ENCODE measurements at regions not wholly inside any gene's neighbourhood (a gene's known extent, or its start where the extent isn't known, plus 50 kb on each side); places are given as distances from the start of the nearest gene placed in this dataset.

- TF ChIP-seq, protein P1, sequence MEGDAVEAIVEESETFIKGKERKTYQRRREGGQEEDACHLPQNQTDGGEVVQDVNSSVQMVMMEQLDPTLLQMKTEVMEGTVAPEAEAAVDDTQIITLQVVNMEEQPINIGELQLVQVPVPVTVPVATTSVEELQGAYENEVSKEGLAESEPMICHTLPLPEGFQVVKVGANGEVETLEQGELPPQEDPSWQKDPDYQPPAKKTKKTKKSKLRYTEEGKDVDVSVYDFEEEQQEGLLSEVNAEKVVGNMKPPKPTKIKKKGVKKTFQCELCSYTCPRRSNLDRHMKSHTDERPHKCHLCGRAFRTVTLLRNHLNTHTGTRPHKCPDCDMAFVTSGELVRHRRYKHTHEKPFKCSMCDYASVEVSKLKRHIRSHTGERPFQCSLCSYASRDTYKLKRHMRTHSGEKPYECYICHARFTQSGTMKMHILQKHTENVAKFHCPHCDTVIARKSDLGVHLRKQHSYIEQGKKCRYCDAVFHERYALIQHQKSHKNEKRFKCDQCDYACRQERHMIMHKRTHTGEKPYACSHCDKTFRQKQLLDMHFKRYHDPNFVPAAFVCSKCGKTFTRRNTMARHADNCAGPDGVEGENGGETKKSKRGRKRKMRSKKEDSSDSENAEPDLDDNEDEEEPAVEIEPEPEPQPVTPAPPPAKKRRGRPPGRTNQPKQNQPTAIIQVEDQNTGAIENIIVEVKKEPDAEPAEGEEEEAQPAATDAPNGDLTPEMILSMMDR (IDR thresholded peaks at IDR 0.05; ENCODE audit: insufficient read depth, low read depth, low read length) = no peak
- no peak for TF ChIP-seq EZH2 (IDR thresholded peaks at IDR 0.05; ENCODE audit: insufficient read depth, low read length)
These were observed 284.8 kb downstream of the THBS2 start for GRCh38 chr6:168968801-168969200.
